Body of pancreas (tissue), 4 donors: ENCODE measurements at regions not wholly inside any gene's neighbourhood (a gene's known extent, or its start where the extent isn't known, plus 50 kb on each side); places are given as distances from the start of the nearest gene placed in this dataset.

Source experiments
- POLR2A ChIP-seq, 3 donors: fragments of 450-650 bp; IDR thresholded peaks; one replicate each; pipeline ENCODE4 v1.6.1; 2016; ENCODE audit warnings: antibody characterized with exemption in 3 of 3, mild to moderate bottlenecking in 2 of 3
- TF ChIP-seq, protein P1 (sequence below), 7 experiments: fragments of 450-650 bp in 4 of 7; fragments of 200-600 bp in 3 of 7; sonication (generic) in 3 of 7; IDR thresholded peaks; one replicate each; pipeline ENCODE4 v1.5.1; 2016 to 2019; ENCODE audit warnings: antibody characterized with exemption in 7 of 7

DNA sequence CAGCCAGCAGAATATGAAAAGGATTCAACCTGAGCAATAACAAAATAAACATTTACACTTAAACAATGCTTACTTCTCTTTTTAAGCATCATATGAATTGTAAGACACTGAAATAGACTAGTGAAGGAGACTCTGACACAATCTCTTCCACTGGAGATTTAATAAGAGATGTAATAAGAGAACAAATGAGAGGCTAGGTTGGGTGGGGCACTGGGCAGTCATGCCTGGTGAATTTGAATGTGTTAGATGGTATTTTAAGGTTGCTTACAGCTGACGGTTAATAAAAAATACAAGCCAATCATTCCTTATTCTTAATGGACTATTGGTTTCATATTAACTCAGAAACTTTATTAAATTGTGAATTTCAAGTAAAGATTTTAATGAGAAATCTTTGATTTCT is 105.9 kb upstream of the TARS1 start:
- TF ChIP-seq, protein P1, sequence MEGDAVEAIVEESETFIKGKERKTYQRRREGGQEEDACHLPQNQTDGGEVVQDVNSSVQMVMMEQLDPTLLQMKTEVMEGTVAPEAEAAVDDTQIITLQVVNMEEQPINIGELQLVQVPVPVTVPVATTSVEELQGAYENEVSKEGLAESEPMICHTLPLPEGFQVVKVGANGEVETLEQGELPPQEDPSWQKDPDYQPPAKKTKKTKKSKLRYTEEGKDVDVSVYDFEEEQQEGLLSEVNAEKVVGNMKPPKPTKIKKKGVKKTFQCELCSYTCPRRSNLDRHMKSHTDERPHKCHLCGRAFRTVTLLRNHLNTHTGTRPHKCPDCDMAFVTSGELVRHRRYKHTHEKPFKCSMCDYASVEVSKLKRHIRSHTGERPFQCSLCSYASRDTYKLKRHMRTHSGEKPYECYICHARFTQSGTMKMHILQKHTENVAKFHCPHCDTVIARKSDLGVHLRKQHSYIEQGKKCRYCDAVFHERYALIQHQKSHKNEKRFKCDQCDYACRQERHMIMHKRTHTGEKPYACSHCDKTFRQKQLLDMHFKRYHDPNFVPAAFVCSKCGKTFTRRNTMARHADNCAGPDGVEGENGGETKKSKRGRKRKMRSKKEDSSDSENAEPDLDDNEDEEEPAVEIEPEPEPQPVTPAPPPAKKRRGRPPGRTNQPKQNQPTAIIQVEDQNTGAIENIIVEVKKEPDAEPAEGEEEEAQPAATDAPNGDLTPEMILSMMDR (IDR thresholded peaks at IDR 0.05): no peak
- TF ChIP-seq POLR2A (IDR thresholded peaks at IDR 0.05): no peak
